ENCODE measurements at regions not wholly inside any gene's neighbourhood (a gene's known extent, or its start where the extent isn't known, plus 50 kb on each side); places are given as distances from the start of the nearest gene placed in this dataset.

- no peak overlapping the region for H3K4me2 ChIP-seq (ENCODE audit: low read length)
- TF ChIP-seq CBX3 (IDR thresholded peaks at IDR 0.05; ENCODE audit: low read depth), result no peak
- no peak for TF ChIP-seq ZNF274 (IDR thresholded peaks at IDR 0.05; ENCODE audit: low read depth, low read length)
- no peak for TF ChIP-seq SIN3A (IDR thresholded peaks at IDR 0.05; ENCODE audit: low read depth)
- TF ChIP-seq, protein P1, sequence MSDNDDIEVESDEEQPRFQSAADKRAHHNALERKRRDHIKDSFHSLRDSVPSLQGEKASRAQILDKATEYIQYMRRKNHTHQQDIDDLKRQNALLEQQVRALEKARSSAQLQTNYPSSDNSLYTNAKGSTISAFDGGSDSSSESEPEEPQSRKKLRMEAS (IDR thresholded peaks at IDR 0.05), result no peak
- TF ChIP-seq ELF1 (IDR thresholded peaks at IDR 0.05; ENCODE audit: borderline replicate concordance, low read depth), result no peak
- TF ChIP-seq ZFX (IDR thresholded peaks at IDR 0.05), result no peak
- TF ChIP-seq SP1 (IDR thresholded peaks at IDR 0.05; ENCODE audit: low read depth), result no peak
- TF ChIP-seq TCF7L2 (IDR thresholded peaks at IDR 0.05; ENCODE audit: borderline replicate concordance, extremely low read depth, insufficient read depth, insufficient read length), result no peak
- TF ChIP-seq POLR2AphosphoS5 (IDR thresholded peaks at IDR 0.05; ENCODE audit: low read depth, low read length), result no peak
- TF ChIP-seq EGR1 (IDR thresholded peaks at IDR 0.05; ENCODE audit: low read depth), result no peak
- TF ChIP-seq SRF (IDR thresholded peaks at IDR 0.05; ENCODE audit: low read depth), result no peak
- TF ChIP-seq JUND (IDR thresholded peaks at IDR 0.05), result no peak
- no peak for TF ChIP-seq POLR2A (IDR thresholded peaks at IDR 0.05; ENCODE audit: borderline replicate concordance, extremely low read depth, insufficient read depth, insufficient read length)
- TF ChIP-seq YY1 (IDR thresholded peaks at IDR 0.05; ENCODE audit: extremely low read depth, insufficient replicate concordance, low read depth, low read length), result no peak
- TF ChIP-seq, protein P2, sequence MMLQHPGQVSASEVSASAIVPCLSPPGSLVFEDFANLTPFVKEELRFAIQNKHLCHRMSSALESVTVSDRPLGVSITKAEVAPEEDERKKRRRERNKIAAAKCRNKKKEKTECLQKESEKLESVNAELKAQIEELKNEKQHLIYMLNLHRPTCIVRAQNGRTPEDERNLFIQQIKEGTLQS (IDR thresholded peaks at IDR 0.05), result no peak
- TF ChIP-seq RAD21 (IDR thresholded peaks at IDR 0.05; ENCODE audit: low read depth), result no peak
- TF ChIP-seq, protein P3, sequence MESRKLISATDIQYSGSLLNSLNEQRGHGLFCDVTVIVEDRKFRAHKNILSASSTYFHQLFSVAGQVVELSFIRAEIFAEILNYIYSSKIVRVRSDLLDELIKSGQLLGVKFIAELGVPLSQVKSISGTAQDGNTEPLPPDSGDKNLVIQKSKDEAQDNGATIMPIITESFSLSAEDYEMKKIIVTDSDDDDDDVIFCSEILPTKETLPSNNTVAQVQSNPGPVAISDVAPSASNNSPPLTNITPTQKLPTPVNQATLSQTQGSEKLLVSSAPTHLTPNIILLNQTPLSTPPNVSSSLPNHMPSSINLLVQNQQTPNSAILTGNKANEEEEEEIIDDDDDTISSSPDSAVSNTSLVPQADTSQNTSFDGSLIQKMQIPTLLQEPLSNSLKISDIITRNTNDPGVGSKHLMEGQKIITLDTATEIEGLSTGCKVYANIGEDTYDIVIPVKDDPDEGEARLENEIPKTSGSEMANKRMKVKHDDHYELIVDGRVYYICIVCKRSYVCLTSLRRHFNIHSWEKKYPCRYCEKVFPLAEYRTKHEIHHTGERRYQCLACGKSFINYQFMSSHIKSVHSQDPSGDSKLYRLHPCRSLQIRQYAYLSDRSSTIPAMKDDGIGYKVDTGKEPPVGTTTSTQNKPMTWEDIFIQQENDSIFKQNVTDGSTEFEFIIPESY (IDR thresholded peaks at IDR 0.05; ENCODE audit: extremely low read depth, insufficient replicate concordance, low read length), result no peak
- no peak for TF ChIP-seq EZH2 (IDR thresholded peaks at IDR 0.05)
- TF ChIP-seq CEBPB (IDR thresholded peaks at IDR 0.05; ENCODE audit: low read depth), result no peak
- ChIA-PET RAD21 (ENCODE audit: low non-redundant PET in 1 of 2, low total read pairs in 2 of 2, uncharacterized antibody in 2 of 2, unreplicated experiment in 2 of 2) (no interaction called here), POLR2A (no interaction called here), CTCF (no interaction called here)
- no peak for DNase-seq (ENCODE audit: low read depth, low spot score)
- H3K27ac ChIP-seq (ENCODE audit: low read depth, low read length), result no peak overlapping the region
- intact Hi-C loops (cut with micrococcal nuclease), result no loop called here
- no peak overlapping the region for H3K9ac ChIP-seq (ENCODE audit: low read length)
- H2AFZ ChIP-seq (ENCODE audit: low read depth, low read length, poor library complexity, severe bottlenecking), result no peak overlapping the region
- H3K4me3 ChIP-seq (replicated peaks in 1 of 2; ENCODE audit: low read depth in 1 of 2, low read length in 2 of 2), result no peak overlapping the region
- no peaks in the 10 kb centered on the region for H3K9me2 ChIP-seq (ENCODE audit: insufficient read depth)
- BruUV-seq (replicated peaks), result no TSS peak
- H3K27me3 ChIP-seq (ENCODE audit: insufficient read depth, low read length), result no peaks in the 10 kb centered on the region
- no peaks in the 10 kb centered on the region for H4K20me1 ChIP-seq (ENCODE audit: insufficient read depth)
- no peaks in the 10 kb centered on the region; a peak in 1 of 4 replicates for H3K4me1 ChIP-seq (ENCODE audit: control insufficient read depth in 1 of 2, insufficient read depth in 2 of 2, low read length in 2 of 2)
- H3K36me3 ChIP-seq (ENCODE audit: control insufficient read depth in 1 of 2, insufficient read depth in 2 of 2, low read length in 2 of 2), result no peaks in the 10 kb centered on the region
- no peaks in the 10 kb centered on the region for H3K9me3 ChIP-seq (ENCODE audit: control insufficient read depth in 1 of 2, insufficient read depth in 1 of 2, low read depth in 1 of 2, low read length in 2 of 2)
- no peak for ATAC-seq
- H3K79me2 ChIP-seq (ENCODE audit: insufficient read depth, low read length), result no peaks in the 10 kb centered on the region
Observed at GRCh38 chr13:64917566-64917965, 2312.6 kb downstream of the PCDH9 start.

Measured in HCT116 (cell line).